B cell (primary cell): ENCODE measurements at regions not wholly inside any gene's neighbourhood (a gene's known extent, or its start where the extent isn't known, plus 50 kb on each side); places are given as distances from the start of the nearest gene placed in this dataset.

Source experiments
- ATAC-seq: fragments of 200-7000 bp; cut with Tn5 transposase; one replicate; pipeline ENCODE4 v1.10.0; 2021; ENCODE audit warnings: low read depth, mild to moderate bottlenecking, moderate number of reproducible peaks, moderate library complexity
- CTCF ChIA-PET: fragments of 350-600 bp; sonication (Branson Sonifier 250); formaldehyde crosslinking; loops from one replicate; lab custom pipeline; 2021; ENCODE audit warnings: antibody characterized with exemption, inconsistent platforms; lab: Charles Lee
- POLR2A ChIA-PET: fragments of 350-600 bp; sonication (Branson Sonifier 250); formaldehyde crosslinking; loops from one replicate; lab custom pipeline; 2021; ENCODE audit warnings: antibody characterized with exemption; lab: Charles Lee
- DNase-seq: peaks from one replicate; pipeline ENCODE4 v3.0.0; 2013
- H2AFZ ChIP-seq: 2 replicates; pipeline ENCODE4 v1.6.1; 2012; ENCODE audit warnings: mild to moderate bottlenecking, low read depth, low read length; ENCODE audit not compliant: insufficient read depth, poor library complexity, severe bottlenecking
- H3K27ac ChIP-seq, 2 donors: 1 replicate in 1 of 2; 2 replicates in 1 of 2; pipeline ENCODE4 v1.5.1; 2012 to 2013; ENCODE audit warnings: low read length in 2 of 2, mild to moderate bottlenecking in 2 of 2, moderate library complexity in 1 of 2
- H3K27me3 ChIP-seq, 4 experiments: fragments of 200-600 bp in 1 of 4; sonication (generic) in 1 of 4; replicated peaks in 1 of 4; 1 replicate in 2 of 4; 2 replicates in 2 of 4; pipeline versions ENCODE4 v1.6.1 to v1.7.0; 2013 to 2016; ENCODE audit warnings: low read length in 3 of 4, mild to moderate bottlenecking in 2 of 4, mixed read lengths in 1 of 4, moderate library complexity in 1 of 4; ENCODE audit not compliant: insufficient read depth in 4 of 4, control insufficient read depth in 3 of 4; ENCODE audit errors: control extremely low read depth in 1 of 4
- H3K36me3 ChIP-seq, 2 experiments: replicated peaks in 1 of 2; 1 replicate in 1 of 2; 2 replicates in 1 of 2; pipeline versions ENCODE4 v1.6.1 to v1.7.1; 2013; ENCODE audit warnings: low read length in 1 of 2; ENCODE audit not compliant: insufficient read depth in 2 of 2, control insufficient read depth in 1 of 2; ENCODE audit errors: control extremely low read depth in 1 of 2, extremely low read depth in 1 of 2
- H3K4me1 ChIP-seq, 2 donors: fragments of 200-600 bp in 1 of 2; sonication (generic) in 1 of 2; 1 replicate in 1 of 2; 2 replicates in 1 of 2; pipeline versions ENCODE4 v1.5.1 to v1.6.1; 2013 to 2017; ENCODE audit warnings: low read length in 2 of 2; ENCODE audit not compliant: control insufficient read depth in 2 of 2, insufficient read depth in 2 of 2
- H3K4me2 ChIP-seq: replicated peaks from 2 replicates; pipeline ENCODE3; 2012; ENCODE audit warnings: mild to moderate bottlenecking, low read depth, low read length; ENCODE audit not compliant: poor library complexity, severe bottlenecking
- H3K4me3 ChIP-seq, 5 experiments: fragments of 200-600 bp in 1 of 5; sonication (generic) in 1 of 5; 1 replicate in 3 of 5; 2 replicates in 2 of 5; pipeline versions ENCODE4 v1.5.1 to v1.7.0; 2011 to 2016; ENCODE audit warnings: low read length in 4 of 5, mild to moderate bottlenecking in 4 of 5, low read depth in 2 of 5, control low read depth in 1 of 5, moderate library complexity in 1 of 5; ENCODE audit not compliant: insufficient read depth in 1 of 5; ENCODE audit errors: control extremely low read depth in 1 of 5, extremely low read depth in 1 of 5
- H3K79me2 ChIP-seq: fragments of 200-600 bp; sonication (generic); one replicate; pipeline ENCODE4 v1.6.0; 2016; ENCODE audit warnings: low read length; ENCODE audit not compliant: control insufficient read depth, insufficient read depth
- H3K9ac ChIP-seq: fragments of 200-600 bp; sonication (generic); 2 replicates; pipeline ENCODE4 v1.6.1; 2017; ENCODE audit warnings: mild to moderate bottlenecking, low read length, moderate library complexity
- H3K9me3 ChIP-seq, 3 donors: one replicate each; pipeline versions ENCODE4 v1.6.1 to v1.7.1; 2013; ENCODE audit warnings: low read length in 2 of 3; ENCODE audit not compliant: control insufficient read depth in 2 of 3, insufficient read depth in 1 of 3; ENCODE audit errors: control extremely low read depth in 1 of 3
- H4K20me1 ChIP-seq: 2 replicates; pipeline ENCODE4 v1.6.0; 2012; ENCODE audit warnings: mild to moderate bottlenecking, low read length; ENCODE audit not compliant: insufficient read depth, control insufficient read depth, poor library complexity, severe bottlenecking
- H3K27ac Mint-ChIP-seq: one replicate; pipeline ENCODE4 v1.8.0; 2021; ENCODE audit warnings: mixed read lengths
- H3K27me3 Mint-ChIP-seq: one replicate; pipeline ENCODE4 v1.8.0; 2021; ENCODE audit warnings: mixed read lengths
- H3K4me1 Mint-ChIP-seq: one replicate; pipeline ENCODE4 v1.8.0; 2021; ENCODE audit warnings: mixed read lengths
- H3K4me3 Mint-ChIP-seq: one replicate; pipeline ENCODE4 v1.8.0; 2021; ENCODE audit warnings: mixed read lengths
- H3K9me3 Mint-ChIP-seq: one replicate; pipeline ENCODE4 v1.8.0; 2022; ENCODE audit warnings: mixed read lengths; ENCODE audit not compliant: insufficient read depth
- EZH2 ChIP-seq: IDR thresholded peaks from 2 replicates; pipeline ENCODE4 v1.6.1; 2012; ENCODE audit warnings: borderline replicate concordance, low read depth, mild to moderate bottlenecking, moderate library complexity, low read length; ENCODE audit not compliant: insufficient read depth, poor library complexity, severe bottlenecking
- WGBS: methylation state at CpG from one replicate; pipeline ENCODE4 v1.1.5; 2013; ENCODE audit warnings: missing lambda C conversion rate; ENCODE audit not compliant: insufficient coverage; 5-methylcytosine and 5-hydroxymethylcytosine counted together
- intact Hi-C: fragments of 100-400 bp; cut with micrococcal nuclease; formaldehyde crosslinking; loops from one replicate; pipeline ENCODE4 v1.10.0; 2022
- TF ChIP-seq, protein P1 (sequence below): fragments of 200-600 bp; IDR thresholded peaks from one replicate; pipeline ENCODE4 v1.8.0; 2022; ENCODE audit warnings: antibody characterized with exemption, mild to moderate bottlenecking

DNA sequence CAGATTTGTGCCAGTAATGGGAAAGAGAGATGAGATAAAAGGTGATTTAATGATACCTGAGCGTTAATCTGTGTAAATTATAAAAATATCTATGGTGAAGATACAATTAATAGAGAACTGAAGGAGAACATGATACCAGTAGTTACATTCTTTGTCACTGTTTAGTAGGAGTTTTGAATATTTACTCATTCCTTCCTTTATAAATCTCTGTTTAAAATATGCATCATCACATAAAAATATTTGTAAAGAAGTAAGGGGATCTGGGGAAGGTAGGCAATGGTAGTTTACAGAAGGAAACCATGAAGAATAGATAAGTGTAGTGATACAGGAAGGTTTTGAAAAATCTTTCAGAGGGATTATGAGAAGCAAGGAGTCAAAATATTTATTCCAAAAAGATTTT lies 190.6 kb upstream of the PCDH18 start:
- Mint-ChIP-seq H3K9me3 (peaks cover 3% of the 10 kb centered on the region), H3K27me3 (no peaks in the 10 kb centered on the region), H3K4me3 (no peak overlapping the region), H3K27ac (no peak overlapping the region), H3K4me1 (no peaks in the 10 kb centered on the region)
- no peak overlapping the region for H2AFZ ChIP-seq
- H3K79me2 ChIP-seq, result no peaks in the 10 kb centered on the region
- H3K27me3 ChIP-seq, result no peaks in the 10 kb centered on the region
- ChIA-PET POLR2A (no interaction called here), CTCF (no interaction called here)
- WGBS, result no CpG with 5 or more reads among the region's 1 CpG
- H3K36me3 ChIP-seq, result no peaks in the 10 kb centered on the region
- H3K4me3 ChIP-seq, result no peak overlapping the region
- no peaks in the 10 kb centered on the region for H4K20me1 ChIP-seq
- TF ChIP-seq EZH2, result no peak
- TF ChIP-seq, protein P1, sequence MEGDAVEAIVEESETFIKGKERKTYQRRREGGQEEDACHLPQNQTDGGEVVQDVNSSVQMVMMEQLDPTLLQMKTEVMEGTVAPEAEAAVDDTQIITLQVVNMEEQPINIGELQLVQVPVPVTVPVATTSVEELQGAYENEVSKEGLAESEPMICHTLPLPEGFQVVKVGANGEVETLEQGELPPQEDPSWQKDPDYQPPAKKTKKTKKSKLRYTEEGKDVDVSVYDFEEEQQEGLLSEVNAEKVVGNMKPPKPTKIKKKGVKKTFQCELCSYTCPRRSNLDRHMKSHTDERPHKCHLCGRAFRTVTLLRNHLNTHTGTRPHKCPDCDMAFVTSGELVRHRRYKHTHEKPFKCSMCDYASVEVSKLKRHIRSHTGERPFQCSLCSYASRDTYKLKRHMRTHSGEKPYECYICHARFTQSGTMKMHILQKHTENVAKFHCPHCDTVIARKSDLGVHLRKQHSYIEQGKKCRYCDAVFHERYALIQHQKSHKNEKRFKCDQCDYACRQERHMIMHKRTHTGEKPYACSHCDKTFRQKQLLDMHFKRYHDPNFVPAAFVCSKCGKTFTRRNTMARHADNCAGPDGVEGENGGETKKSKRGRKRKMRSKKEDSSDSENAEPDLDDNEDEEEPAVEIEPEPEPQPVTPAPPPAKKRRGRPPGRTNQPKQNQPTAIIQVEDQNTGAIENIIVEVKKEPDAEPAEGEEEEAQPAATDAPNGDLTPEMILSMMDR, result no peak
- no peak overlapping the region for H3K4me2 ChIP-seq
- ATAC-seq (no peak), DNase-seq (no peak)
- H3K4me1 ChIP-seq, result no peaks in the 10 kb centered on the region
- H3K27ac ChIP-seq, result no peak overlapping the region
- intact Hi-C loops, result no loop called here
- H3K9ac ChIP-seq, result no peak overlapping the region
- H3K9me3 ChIP-seq, result no peaks in the 10 kb centered on the region

DNA sequence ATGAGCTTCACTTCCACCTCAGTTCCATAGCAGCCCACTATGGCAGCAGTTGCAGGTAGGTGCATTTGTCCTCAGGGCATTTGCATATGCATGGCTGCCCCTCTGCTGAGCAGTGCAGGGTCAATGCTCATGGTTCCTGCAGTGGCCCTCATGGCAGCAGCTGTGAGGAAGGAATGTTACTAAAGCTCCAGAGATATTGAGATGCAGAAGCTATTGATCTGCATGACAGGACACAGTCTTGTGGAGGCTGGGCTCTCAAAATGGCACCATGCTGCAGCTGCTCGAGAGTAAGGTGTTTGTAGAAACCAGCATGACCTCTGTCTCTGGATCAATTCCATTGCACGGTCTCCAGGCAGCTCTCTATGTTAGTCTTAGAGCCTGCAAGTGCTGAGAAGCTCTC lies 179.2 kb upstream of the PCDH18 start:
- Mint-ChIP-seq H3K9me3 (no peaks in the 10 kb centered on the region), H3K27me3 (no peaks in the 10 kb centered on the region), H3K27ac (no peak overlapping the region), H3K4me1 (no peaks in the 10 kb centered on the region), H3K4me3 (no peak overlapping the region)
- no peak overlapping the region for H3K4me2 ChIP-seq
- ChIA-PET CTCF (no interaction called here), POLR2A (no interaction called here)
- no peak overlapping the region for H3K9ac ChIP-seq
- no peak for ATAC-seq
- intact Hi-C loops, result no loop called here
- TF ChIP-seq EZH2, result no peak
- TF ChIP-seq, protein P1, result no peak
- no peaks in the 10 kb centered on the region for H3K36me3 ChIP-seq
- no peak overlapping the region for H2AFZ ChIP-seq
- WGBS, result 69% methylated on average over 2 of the region's 2 CpGs
- no peaks in the 10 kb centered on the region for H3K27me3 ChIP-seq
- DNase-seq, result no peak
- no peaks in the 10 kb centered on the region for H4K20me1 ChIP-seq
- H3K27ac ChIP-seq, result no peak overlapping the region
- no peak overlapping the region for H3K4me3 ChIP-seq
- no peaks in the 10 kb centered on the region for H3K4me1 ChIP-seq
- H3K79me2 ChIP-seq, result no peaks in the 10 kb centered on the region
- peaks cover 0 to 12% (median 0%) of the 10 kb centered on the region in 3 donors for H3K9me3 ChIP-seq
